K562 (cell line): ENCODE measurements at regions not wholly inside any gene's neighbourhood (a gene's known extent, or its start where the extent isn't known, plus 50 kb on each side); places are given as distances from the start of the nearest gene placed in this dataset.

Experiments
- ATAC-seq: fragments of 200-7000 bp; cut with Tn5 transposase; 3 replicates; pipeline ENCODE4 v1.9.1; 2020; ENCODE audit warnings: moderate library complexity
- BruUV-seq: library from RNA; stranded (reverse); fragments of 400-500 nt; replicated peaks from 2 replicates; lab custom pipeline; 2021; lab: Mats Ljungman, UMichigan
- CTCF ChIA-PET: fragments of 300-600 bp; formaldehyde crosslinking; extraction: SDS; loops from one replicate; lab custom pipeline; 2021; ENCODE audit warnings: low intra/inter-chr PET ratio; lab: Yijun Ruan, JAX
- POLR2A ChIA-PET: fragments of 300-600, 350-650 bp; sonication (Branson Sonifier 250); formaldehyde crosslinking; extraction: SDS; loops from one replicate; lab custom pipeline; 2021; ENCODE audit warnings: antibody characterized with exemption, inconsistent platforms; lab: Yijun Ruan, JAX
- DNase-seq, 4 experiments: peaks; one replicate each; pipeline versions ENCODE4 v3.0.0 to v3.0.0-alpha.2; 2011 to 2018; ENCODE audit warnings: low spot score in 3 of 4, mixed read lengths in 3 of 4; ENCODE audit errors: extremely low read depth in 1 of 4
- FAIRE-seq: peaks from 2 replicates; lab custom pipeline; 2011; peaks lifted over from hg19 to GRCh38; lab: Jason Lieb, UNC
- H2AFZ ChIP-seq: 2 replicates; pipeline ENCODE4 v1.6.0; 2011; ENCODE audit warnings: low read depth, low read length, control low read depth, inconsistent platforms
- H3K27ac ChIP-seq: fragments of 200-600 bp; 3 replicates; pipeline ENCODE4 v1.8.0; 2011; ENCODE audit warnings: low read depth, mild to moderate bottlenecking, control low read depth, inconsistent platforms, low read length, moderate library complexity, mixed read lengths; ENCODE audit errors: extremely low read depth
- H3K27me3 ChIP-seq, 2 experiments: fragments of 300-600 bp in 1 of 2; 2 replicates in 1 of 2; 3 replicates in 1 of 2; pipeline versions ENCODE4 v1.6.0 to v1.8.0; 2011; ENCODE audit warnings: inconsistent platforms in 2 of 2, low read length in 2 of 2, mild to moderate bottlenecking in 1 of 2, mixed read lengths in 1 of 2, moderate library complexity in 1 of 2; ENCODE audit not compliant: control insufficient read depth in 2 of 2, insufficient read depth in 2 of 2
- H3K36me3 ChIP-seq: fragments of 300-600 bp; 3 replicates; pipeline ENCODE4 v1.8.0; 2011; ENCODE audit warnings: mild to moderate bottlenecking, low read length, inconsistent platforms; ENCODE audit not compliant: control insufficient read depth, insufficient read depth
- H3K4me1 ChIP-seq, 2 experiments: fragments of 200-600 bp in 1 of 2; replicated peaks in 1 of 2; 2 replicates in 1 of 2; 3 replicates in 1 of 2; pipeline versions ENCODE4 v1.5.1 to v1.8.0; 2011; ENCODE audit warnings: inconsistent platforms in 2 of 2, low read length in 2 of 2, mild to moderate bottlenecking in 1 of 2, mixed read lengths in 1 of 2, moderate library complexity in 1 of 2; ENCODE audit not compliant: control insufficient read depth in 2 of 2, insufficient read depth in 2 of 2
- H3K4me2 ChIP-seq: 2 replicates; pipeline ENCODE4 v1.6.1; 2011; ENCODE audit warnings: low read length, control low read depth, inconsistent platforms, mixed read lengths; ENCODE audit not compliant: insufficient read depth
- H3K4me3 ChIP-seq: fragments of 200-600 bp; sonication (generic), shearing (Covaris generic); 2 replicates; pipeline ENCODE4 v1.5.1; 2016; ENCODE audit warnings: control low read depth, inconsistent platforms
- H3K79me2 ChIP-seq: fragments of 200-600 bp; 3 replicates; pipeline ENCODE4 v1.8.0; 2011; ENCODE audit warnings: low read length, inconsistent platforms; ENCODE audit not compliant: control insufficient read depth, insufficient read depth
- H3K9ac ChIP-seq, 2 experiments: 2 replicates each; pipeline versions ENCODE4 v1.6.0 to v1.6.1; 2011; ENCODE audit warnings: low read depth in 2 of 2, low read length in 2 of 2, control low read depth in 1 of 2, inconsistent platforms in 1 of 2, mild to moderate bottlenecking in 1 of 2, mixed read lengths in 1 of 2; ENCODE audit not compliant: insufficient read depth in 1 of 2
- H3K9me1 ChIP-seq: one replicate; pipeline ENCODE4 v1.6.0; 2011; ENCODE audit warnings: inconsistent platforms, mild to moderate bottlenecking, low read length, moderate library complexity; ENCODE audit not compliant: control insufficient read depth, insufficient read depth
- H3K9me3 ChIP-seq: replicated peaks from 2 replicates; pipeline ENCODE4 v1.5.1; 2011; ENCODE audit warnings: low read depth, low read length, inconsistent platforms; ENCODE audit not compliant: control insufficient read depth, insufficient read depth
- H4K20me1 ChIP-seq: replicated peaks from 2 replicates; pipeline ENCODE4 v1.6.1; 2011; ENCODE audit warnings: low read length, inconsistent platforms, mixed read lengths; ENCODE audit not compliant: control insufficient read depth, insufficient read depth
- JUND ChIP-seq, 2 experiments: IDR thresholded peaks; 2 replicates in 1 of 2; 3 replicates in 1 of 2; pipeline ENCODE4 v1.6.1; 2011; ENCODE audit warnings: borderline replicate concordance in 2 of 2, low read depth in 2 of 2, low read length in 2 of 2, improper control_type of control experiment in 1 of 2, missing biosample characterization in 1 of 2, missing genetic modification characterization in 1 of 2, missing genetic modification reagents in 1 of 2
- MEIS2 ChIP-seq: fragments of 450-650 bp; IDR thresholded peaks from 2 replicates; pipeline ENCODE4 v1.6.1; 2014; ENCODE audit warnings: mild to moderate bottlenecking; ENCODE audit not compliant: partially characterized antibody
- NFIC ChIP-seq: fragments of 450-650 bp; IDR thresholded peaks from 2 replicates; pipeline ENCODE4 v1.6.1; 2017; ENCODE audit warnings: mild to moderate bottlenecking, inconsistent platforms
- SPI1 ChIP-seq: IDR thresholded peaks from 2 replicates; pipeline ENCODE4 v1.6.1; 2011; ENCODE audit warnings: low read depth, low read length, control low read depth, borderline replicate concordance
- WGBS: fragments of 100-300 bp; shearing (Covaris generic); methylation state at CpG from one replicate; pipeline ENCODE4 v1.1.6; 2016; ENCODE audit warnings: low coverage, mixed read lengths; ENCODE audit not compliant: insufficient coverage; ENCODE audit errors: missing lambda C conversion rate; 5-methylcytosine and 5-hydroxymethylcytosine counted together
- in situ Hi-C: fragments of 300-500 bp; cut with MboI; formaldehyde crosslinking; loops from 4 replicates; pipeline ENCODE4 v1.15.0; 2018; ENCODE audit warnings: inconsistent platforms, mixed read lengths
- intact Hi-C: fragments of 100-400 bp; cut with micrococcal nuclease; formaldehyde crosslinking; loops from 2 replicates; pipeline ENCODE4 v1.14.2; 2022
- TF ChIP-seq, protein P1 (sequence below): IDR thresholded peaks from 3 replicates; pipeline ENCODE4 v1.6.1; 2011; ENCODE audit warnings: borderline replicate concordance, mild to moderate bottlenecking, moderate library complexity; ENCODE audit not compliant: insufficient read length; ENCODE audit errors: extremely low read depth
- TF ChIP-seq, protein P2 (sequence below), 2 experiments: fragments of 450-650 bp in 1 of 2; sonication (generic) in 1 of 2; formaldehyde crosslinking in 1 of 2; IDR thresholded peaks in 1 of 2; conservative IDR thresholded peaks in 1 of 2; 2 replicates each; pipeline versions ENCODE4 v1.6.1 to v1.8.1; 2016 to 2023; ENCODE audit warnings: mild to moderate bottlenecking in 2 of 2, moderate library complexity in 2 of 2, inconsistent platforms in 1 of 2, missing genetic modification reagents in 1 of 2

DNA sequence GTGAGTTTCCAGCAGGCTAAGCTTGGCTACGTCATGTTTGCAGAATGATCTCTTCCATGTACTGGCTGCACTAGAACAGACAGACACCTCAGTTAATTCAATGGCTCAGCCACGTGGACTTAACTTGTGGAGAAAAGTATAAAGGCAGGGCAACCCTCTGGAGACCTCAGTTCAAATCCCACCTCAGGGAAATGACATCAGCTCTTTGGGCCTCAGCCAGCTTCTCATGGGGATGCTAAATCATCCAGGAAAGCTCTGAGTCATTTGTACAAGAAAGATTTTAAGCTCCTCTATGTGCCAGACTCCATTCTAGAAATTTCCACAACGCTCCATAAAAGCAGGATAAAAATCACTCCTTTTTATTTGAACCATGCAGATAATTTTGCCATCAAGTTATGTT, 128.5 kb upstream of the SALL4 start:
- CTCF ChIA-PET = no interaction called here
- in situ Hi-C loops = no loop called here
- no peak for TF ChIP-seq SPI1
- TF ChIP-seq, protein P1, sequence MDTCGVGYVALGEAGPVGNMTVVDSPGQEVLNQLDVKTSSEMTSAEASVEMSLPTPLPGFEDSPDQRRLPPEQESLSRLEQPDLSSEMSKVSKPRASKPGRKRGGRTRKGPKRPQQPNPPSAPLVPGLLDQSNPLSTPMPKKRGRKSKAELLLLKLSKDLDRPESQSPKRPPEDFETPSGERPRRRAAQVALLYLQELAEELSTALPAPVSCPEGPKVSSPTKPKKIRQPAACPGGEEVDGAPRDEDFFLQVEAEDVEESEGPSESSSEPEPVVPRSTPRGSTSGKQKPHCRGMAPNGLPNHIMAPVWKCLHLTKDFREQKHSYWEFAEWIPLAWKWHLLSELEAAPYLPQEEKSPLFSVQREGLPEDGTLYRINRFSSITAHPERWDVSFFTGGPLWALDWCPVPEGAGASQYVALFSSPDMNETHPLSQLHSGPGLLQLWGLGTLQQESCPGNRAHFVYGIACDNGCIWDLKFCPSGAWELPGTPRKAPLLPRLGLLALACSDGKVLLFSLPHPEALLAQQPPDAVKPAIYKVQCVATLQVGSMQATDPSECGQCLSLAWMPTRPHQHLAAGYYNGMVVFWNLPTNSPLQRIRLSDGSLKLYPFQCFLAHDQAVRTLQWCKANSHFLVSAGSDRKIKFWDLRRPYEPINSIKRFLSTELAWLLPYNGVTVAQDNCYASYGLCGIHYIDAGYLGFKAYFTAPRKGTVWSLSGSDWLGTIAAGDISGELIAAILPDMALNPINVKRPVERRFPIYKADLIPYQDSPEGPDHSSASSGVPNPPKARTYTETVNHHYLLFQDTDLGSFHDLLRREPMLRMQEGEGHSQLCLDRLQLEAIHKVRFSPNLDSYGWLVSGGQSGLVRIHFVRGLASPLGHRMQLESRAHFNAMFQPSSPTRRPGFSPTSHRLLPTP = no peak
- TF ChIP-seq NFIC = peak; percentile 63
- TF ChIP-seq, protein P2, sequence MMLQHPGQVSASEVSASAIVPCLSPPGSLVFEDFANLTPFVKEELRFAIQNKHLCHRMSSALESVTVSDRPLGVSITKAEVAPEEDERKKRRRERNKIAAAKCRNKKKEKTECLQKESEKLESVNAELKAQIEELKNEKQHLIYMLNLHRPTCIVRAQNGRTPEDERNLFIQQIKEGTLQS (IDR thresholded peaks at IDR 0.05) = peak; percentile 48
- TF ChIP-seq, protein P2 (CRISPR knock-in tag; conservative IDR thresholded peaks at IDR 0.05) = no peak
- peak; percentile 12; the same call in 1 of the 2 replicates for TF ChIP-seq JUND (IDR thresholded peaks at IDR 0.05; ENCODE audit: borderline replicate concordance, low read depth, low read length)
- TF ChIP-seq JUND (tag; IDR thresholded peaks at IDR 0.05; ENCODE audit: borderline replicate concordance, low read depth, low read length) = 0 out of 3 replicates have a peak, but pooled peaks have one; percentile 17
- TF ChIP-seq MEIS2 = peak; percentile 50
- DNase-seq (peak in 1 of 4 experiments; percentile 4), ATAC-seq (no peak), FAIRE-seq (no peak)
- POLR2A ChIA-PET = interaction anchor here (0.6 to 1.1 kb wide), 2 partner anchors 35 to 333 kb away, joined by 3 to 5 read pairs; no protein-coding TSS in a partner anchor
- Histone ChIP-seq H3K9me1 (no peaks in the 10 kb centered on the region), H3K79me2 (no peaks in the 10 kb centered on the region), H2AFZ (no peak overlapping the region), H3K36me3 (no peaks in the 10 kb centered on the region), H3K27me3 (peaks cover 13 to 22% of the 10 kb centered on the region in 2 experiments; a peak in 3 of 5 replicates), H3K4me3 (no peak overlapping the region), H3K9me3 (no peaks in the 10 kb centered on the region), H3K27ac (no peak overlapping the region), H3K4me1 (no peaks in the 10 kb centered on the region), H4K20me1 (no peaks in the 10 kb centered on the region), H3K4me2 (no peak overlapping the region), H3K9ac (no peak overlapping the region)
- 7% methylated on average over 3 of the region's 3 CpGs for WGBS
- no TSS peak for BruUV-seq
- intact Hi-C loops = no loop called here
